ENCODE measurements at regions not wholly inside any gene's neighbourhood (a gene's known extent, or its start where the extent isn't known, plus 50 kb on each side); places are given as distances from the start of the nearest gene placed in this dataset.
A peak's percentile ranks its signal among the peaks of the same experiment; 100 is the strongest.

DNA sequence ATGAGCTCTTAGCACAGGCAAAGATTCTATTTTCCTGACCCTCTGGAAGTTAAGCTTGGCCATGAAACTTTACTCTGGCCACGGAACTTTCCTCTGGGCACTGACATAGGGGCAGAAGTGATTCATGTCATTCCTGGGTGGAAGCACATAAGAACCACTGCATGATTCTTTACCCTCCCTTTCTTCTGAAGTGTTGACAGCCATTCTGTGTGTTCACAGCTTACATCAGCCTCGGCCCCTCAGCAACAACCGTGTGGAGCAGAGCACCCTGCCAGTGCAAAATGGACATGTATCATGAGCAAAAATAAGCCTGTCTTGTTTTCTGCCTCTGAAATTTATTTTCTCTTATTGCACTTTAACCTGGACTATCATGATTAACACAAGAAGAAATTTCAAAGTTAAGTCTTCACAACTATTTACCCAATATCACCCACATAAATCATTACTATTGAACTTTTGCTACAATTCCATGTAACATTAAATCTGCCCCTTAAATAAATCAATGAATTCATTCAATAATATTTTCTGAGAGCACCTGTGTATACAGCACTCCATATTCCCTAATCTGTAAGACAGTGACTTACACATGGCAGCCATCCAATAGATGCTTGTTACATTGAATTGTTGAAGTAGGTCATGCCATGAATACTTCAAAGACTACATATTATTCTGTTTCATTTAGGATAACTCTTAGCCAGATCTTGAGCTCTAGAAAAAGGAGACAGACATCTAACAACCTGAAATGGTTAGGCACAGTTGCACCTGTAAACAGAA is 531.9 kb downstream of the IRS1 start:
- no peak overlapping the region for H4K91ac ChIP-seq (ENCODE audit: low read length)
- H3K23ac ChIP-seq (ENCODE audit: low read length in 2 of 2) = no peak overlapping the region
- no peak overlapping the region for H2AK5ac ChIP-seq (ENCODE audit: low read length, severe bottlenecking)
- H4K8ac ChIP-seq (ENCODE audit: low read length) = no peak overlapping the region
- H3K18ac ChIP-seq (ENCODE audit: low read depth in 1 of 2, low read length in 2 of 2) = no peak overlapping the region
- no peaks in the 10 kb centered on the region for H3K27me3 ChIP-seq (ENCODE audit: control insufficient read depth in 1 of 2, insufficient read depth in 1 of 2, low read length in 2 of 2)
- H3K4me1 ChIP-seq (ENCODE audit: control insufficient read depth, insufficient read depth, low read depth, low read length) = no peaks in the 10 kb centered on the region
- H3K9me3 ChIP-seq (ENCODE audit: control insufficient read depth, low read length) = no peaks in the 10 kb centered on the region
- H3K14ac ChIP-seq (ENCODE audit: low read length in 2 of 2) = no peak overlapping the region
- H2AFZ ChIP-seq (ENCODE audit: low read depth, low read length) = no peak overlapping the region
- H3K4ac ChIP-seq (ENCODE audit: low read depth in 1 of 2, low read length in 2 of 2) = no peak overlapping the region
- H3K4me2 ChIP-seq (ENCODE audit: low read length, poor library complexity, severe bottlenecking) = no peak overlapping the region
- no peaks in the 10 kb centered on the region for H3K79me1 ChIP-seq (replicated peaks; ENCODE audit: low read length, poor library complexity, severe bottlenecking)
- no peak overlapping the region for H2BK120ac ChIP-seq (ENCODE audit: low read depth, low read length)
- H3K4me3 ChIP-seq (ENCODE audit: insufficient read depth in 1 of 2, low read depth in 1 of 2, low read length in 2 of 2) = no peak overlapping the region
- no peak overlapping the region for H2BK5ac ChIP-seq (ENCODE audit: low read depth, low read length, poor library complexity, severe bottlenecking)
- no peak overlapping the region for H3K27ac ChIP-seq (ENCODE audit: low read length, poor library complexity, severe bottlenecking)
- no peak overlapping the region for H2BK15ac ChIP-seq (ENCODE audit: low read depth, poor library complexity, severe bottlenecking)
- H2BK12ac ChIP-seq (ENCODE audit: low read length in 2 of 2) = no peak overlapping the region
- WGBS = 97% methylated on average over 3 of the region's 3 CpGs
- H3K36me3 ChIP-seq (ENCODE audit: control insufficient read depth in 1 of 2, insufficient read depth in 2 of 2, low read depth in 1 of 2, low read length in 2 of 2) = no peaks in the 10 kb centered on the region
- no peak overlapping the region for H3K9ac ChIP-seq (ENCODE audit: low read length)
- DNase-seq = no peak

DNA sequence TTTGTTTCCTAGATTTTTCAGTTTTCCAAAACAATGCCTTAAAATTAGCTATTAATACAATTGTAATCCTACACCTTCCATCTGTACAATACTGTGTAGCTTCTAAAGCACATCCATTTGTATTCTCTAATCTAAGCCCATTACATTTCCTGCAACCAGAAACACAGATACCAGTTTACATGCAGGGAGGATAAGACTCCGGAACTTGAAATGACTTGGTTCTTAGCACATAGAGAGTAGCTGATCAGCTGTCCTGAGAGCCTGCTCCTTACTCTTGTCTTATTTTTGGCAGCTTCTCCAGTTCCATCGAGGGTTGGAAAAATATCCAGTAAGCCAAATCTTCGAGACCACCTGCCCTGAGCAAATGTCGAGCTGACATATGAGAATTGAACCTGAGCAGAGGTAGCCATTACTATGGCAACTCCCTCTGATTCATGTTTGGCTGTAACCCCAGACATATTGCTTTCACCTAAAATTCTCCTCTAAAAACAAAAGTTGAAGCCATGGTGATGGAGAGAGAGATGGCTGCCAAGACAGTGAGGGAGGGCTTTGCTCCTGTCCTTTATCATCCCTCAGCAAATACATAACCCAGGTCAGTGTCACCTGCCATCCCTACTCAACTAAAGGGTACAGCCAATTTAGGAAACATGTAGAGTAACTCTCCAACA is 542.8 kb downstream of the IRS1 start:
- Histone ChIP-seq H3K9ac (ENCODE audit: low read length) (no peak overlapping the region), H3K4ac (ENCODE audit: low read depth in 1 of 2, low read length in 2 of 2) (no peak overlapping the region), H2BK15ac (ENCODE audit: low read depth, poor library complexity, severe bottlenecking) (no peak overlapping the region), H2BK5ac (ENCODE audit: low read depth, low read length, poor library complexity, severe bottlenecking) (no peak overlapping the region), H3K36me3 (ENCODE audit: control insufficient read depth in 1 of 2, insufficient read depth in 2 of 2, low read depth in 1 of 2, low read length in 2 of 2) (no peaks in the 10 kb centered on the region), H3K27ac (ENCODE audit: low read length, poor library complexity, severe bottlenecking) (peak overlapping the region; percentile 59), H2BK12ac (ENCODE audit: low read length in 2 of 2) (no peak overlapping the region), H2BK120ac (ENCODE audit: low read depth, low read length) (no peak overlapping the region), H3K4me1 (ENCODE audit: control insufficient read depth, insufficient read depth, low read depth, low read length) (peaks cover 2% of the 10 kb centered on the region), H3K79me1 (replicated peaks; ENCODE audit: low read length, poor library complexity, severe bottlenecking) (no peaks in the 10 kb centered on the region), H3K14ac (ENCODE audit: low read length in 2 of 2) (no peak overlapping the region), H3K27me3 (ENCODE audit: control insufficient read depth in 1 of 2, insufficient read depth in 1 of 2, low read length in 2 of 2) (no peaks in the 10 kb centered on the region), H2AK5ac (ENCODE audit: low read length, severe bottlenecking) (peak overlapping the region; percentile 20), H2AFZ (ENCODE audit: low read depth, low read length) (no peak overlapping the region), H3K23ac (ENCODE audit: low read length in 2 of 2) (no peak overlapping the region), H3K4me3 (ENCODE audit: insufficient read depth in 1 of 2, low read depth in 1 of 2, low read length in 2 of 2) (no peak overlapping the region), H3K18ac (ENCODE audit: low read depth in 1 of 2, low read length in 2 of 2) (peak overlapping the region in 1 of 2 experiments; percentile 28), H3K4me2 (ENCODE audit: low read length, poor library complexity, severe bottlenecking) (no peak overlapping the region), H4K91ac (ENCODE audit: low read length) (no peak overlapping the region), H4K8ac (ENCODE audit: low read length) (no peak overlapping the region), H3K9me3 (ENCODE audit: control insufficient read depth, low read length) (no peaks in the 10 kb centered on the region)
- WGBS = 92% methylated on average over 4 of the region's 4 CpGs
- no peak for DNase-seq

DNA sequence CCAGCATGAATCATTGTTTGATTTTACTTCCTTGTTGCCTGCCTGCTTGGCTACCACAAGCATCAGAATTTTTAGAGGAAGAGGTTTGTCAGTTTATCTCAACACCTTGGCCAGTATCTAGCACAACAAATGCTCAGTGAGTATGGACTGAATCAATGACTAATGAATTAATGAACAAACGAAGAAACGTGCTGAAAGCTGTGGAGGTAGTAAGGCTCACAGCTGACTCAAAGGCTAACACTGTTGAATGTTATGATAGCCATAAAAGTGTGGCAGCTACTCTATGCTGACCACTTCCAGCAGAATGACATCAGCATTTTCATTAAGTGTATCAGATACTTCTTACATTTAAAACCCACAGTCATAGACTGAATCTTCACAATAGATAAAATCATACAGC is 543.4 kb downstream of the IRS1 start:
- no peak overlapping the region for H4K91ac ChIP-seq (ENCODE audit: low read length)
- H2AK5ac ChIP-seq (ENCODE audit: low read length, severe bottlenecking) = no peak overlapping the region
- no peak overlapping the region for H3K4me2 ChIP-seq (ENCODE audit: low read length, poor library complexity, severe bottlenecking)
- no peak overlapping the region for H2BK5ac ChIP-seq (ENCODE audit: low read depth, low read length, poor library complexity, severe bottlenecking)
- DNase-seq = peak; percentile 48
- H3K14ac ChIP-seq (ENCODE audit: low read length in 2 of 2) = no peak overlapping the region
- H3K9ac ChIP-seq (ENCODE audit: low read length) = no peak overlapping the region
- H4K8ac ChIP-seq (ENCODE audit: low read length) = peak overlapping the region; percentile 38
- no peak overlapping the region for H2BK15ac ChIP-seq (ENCODE audit: low read depth, poor library complexity, severe bottlenecking)
- no peak overlapping the region for H2BK120ac ChIP-seq (ENCODE audit: low read depth, low read length)
- no peaks in the 10 kb centered on the region for H3K79me1 ChIP-seq (replicated peaks; ENCODE audit: low read length, poor library complexity, severe bottlenecking)
- H3K4me3 ChIP-seq (ENCODE audit: insufficient read depth in 1 of 2, low read depth in 1 of 2, low read length in 2 of 2) = no peak overlapping the region
- no peaks in the 10 kb centered on the region for H3K36me3 ChIP-seq (ENCODE audit: control insufficient read depth in 1 of 2, insufficient read depth in 2 of 2, low read depth in 1 of 2, low read length in 2 of 2)
- WGBS = 6% methylated on average over 2 of the region's 2 CpGs
- peaks cover 2% of the 10 kb centered on the region for H3K4me1 ChIP-seq (ENCODE audit: control insufficient read depth, insufficient read depth, low read depth, low read length)
- H3K27me3 ChIP-seq (ENCODE audit: control insufficient read depth in 1 of 2, insufficient read depth in 1 of 2, low read length in 2 of 2) = no peaks in the 10 kb centered on the region
- no peak overlapping the region for H2BK12ac ChIP-seq (ENCODE audit: low read length in 2 of 2)
- no peak overlapping the region for H3K23ac ChIP-seq (ENCODE audit: low read length in 2 of 2)
- H2AFZ ChIP-seq (ENCODE audit: low read depth, low read length) = peak overlapping the region; percentile 10
- no peak overlapping the region for H3K18ac ChIP-seq (ENCODE audit: low read depth in 1 of 2, low read length in 2 of 2)
- H3K9me3 ChIP-seq (ENCODE audit: control insufficient read depth, low read length) = no peaks in the 10 kb centered on the region
- H3K4ac ChIP-seq (ENCODE audit: low read depth in 1 of 2, low read length in 2 of 2) = no peak overlapping the region
- H3K27ac ChIP-seq (ENCODE audit: low read length, poor library complexity, severe bottlenecking) = peak overlapping the region; percentile 59

DNA sequence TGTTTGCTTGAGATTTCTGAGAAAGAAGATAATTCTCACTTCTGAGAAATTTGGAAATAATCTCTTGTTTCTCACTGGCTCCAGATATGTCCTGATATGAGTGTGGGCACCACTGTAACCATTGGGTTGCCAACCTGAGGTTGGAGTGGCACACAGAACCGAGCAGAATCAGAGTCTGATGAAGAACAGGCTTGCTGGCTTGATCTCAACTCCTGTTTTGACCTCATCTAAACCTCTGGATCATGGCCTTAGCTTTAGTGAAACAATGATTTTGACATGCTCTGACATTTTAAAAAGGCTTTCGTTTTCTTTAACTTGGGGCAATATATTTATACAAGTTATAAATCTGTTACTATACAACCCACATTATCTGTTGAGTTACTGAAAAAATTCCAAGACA is 548.0 kb downstream of the IRS1 start:
- no peak for DNase-seq
- WGBS = 69% methylated on average over 1 of the region's 2 CpGs
- H2BK120ac ChIP-seq (ENCODE audit: low read depth, low read length) = no peak overlapping the region

More for the DNA sequence above, 548.0 kb downstream of the IRS1 start:
- Histone ChIP-seq H3K9ac (ENCODE audit: low read length) (no peak overlapping the region), H3K14ac (ENCODE audit: low read length in 2 of 2) (no peak overlapping the region), H2AK5ac (ENCODE audit: low read length, severe bottlenecking) (no peak overlapping the region), H3K18ac (ENCODE audit: low read depth in 1 of 2, low read length in 2 of 2) (no peak overlapping the region), H4K8ac (ENCODE audit: low read length) (no peak overlapping the region), H2BK5ac (ENCODE audit: low read depth, low read length, poor library complexity, severe bottlenecking) (no peak overlapping the region), H3K4ac (ENCODE audit: low read depth in 1 of 2, low read length in 2 of 2) (no peak overlapping the region), H2AFZ (ENCODE audit: low read depth, low read length) (no peak overlapping the region), H3K23ac (ENCODE audit: low read length in 2 of 2) (no peak overlapping the region), H3K4me2 (ENCODE audit: low read length, poor library complexity, severe bottlenecking) (no peak overlapping the region), H2BK12ac (ENCODE audit: low read length in 2 of 2) (no peak overlapping the region), H3K27me3 (ENCODE audit: control insufficient read depth in 1 of 2, insufficient read depth in 1 of 2, low read length in 2 of 2) (no peaks in the 10 kb centered on the region), H3K4me1 (ENCODE audit: control insufficient read depth, insufficient read depth, low read depth, low read length) (peaks cover 2% of the 10 kb centered on the region), H3K4me3 (ENCODE audit: insufficient read depth in 1 of 2, low read depth in 1 of 2, low read length in 2 of 2) (no peak overlapping the region), H3K9me3 (ENCODE audit: control insufficient read depth, low read length) (no peaks in the 10 kb centered on the region), H3K27ac (ENCODE audit: low read length, poor library complexity, severe bottlenecking) (no peak overlapping the region), H2BK15ac (ENCODE audit: low read depth, poor library complexity, severe bottlenecking) (no peak overlapping the region), H4K91ac (ENCODE audit: low read length) (no peak overlapping the region), H3K79me1 (replicated peaks; ENCODE audit: low read length, poor library complexity, severe bottlenecking) (no peaks in the 10 kb centered on the region), H3K36me3 (ENCODE audit: control insufficient read depth in 1 of 2, insufficient read depth in 2 of 2, low read depth in 1 of 2, low read length in 2 of 2) (no peaks in the 10 kb centered on the region)

Data from mesenchymal stem cell (in vitro differentiated cells and primary cell).